H1 (cell line): ENCODE measurements at regions not wholly inside any gene's neighbourhood (a gene's known extent, or its start where the extent isn't known, plus 50 kb on each side); places are given as distances from the start of the nearest gene placed in this dataset.

Source experiments
- CTCF ChIA-PET: fragments of 300-600 bp; sonication (Branson Sonifier 250); formaldehyde crosslinking; loops from one replicate; lab custom pipeline; 2021; ENCODE audit not compliant: partially characterized antibody; lab: Charles Lee
- POLR2A ChIA-PET: fragments of 300-600 bp; sonication (Branson Sonifier 250); formaldehyde crosslinking; loops from one replicate; lab custom pipeline; 2021; ENCODE audit warnings: inconsistent platforms; ENCODE audit not compliant: partially characterized antibody; lab: Charles Lee
- DNase-seq, 2 experiments: peaks; one replicate each; pipeline versions ENCODE4 v3.0.0 to v3.0.0-alpha.2; 2010 to 2022; ENCODE audit warnings: low spot score in 2 of 2, low read depth in 1 of 2, mixed read lengths in 1 of 2
- FAIRE-seq: peaks from 2 replicates; lab custom pipeline; 2011; peaks lifted over from hg19 to GRCh38; lab: Jason Lieb, UNC
- H2AFZ ChIP-seq: 2 replicates; pipeline ENCODE4 v1.8.1; 2012; ENCODE audit warnings: low read length, inconsistent platforms
- H2AK5ac ChIP-seq: 2 replicates; pipeline ENCODE4 v1.6.1; 2013; ENCODE audit warnings: low read depth, low read length
- H2BK120ac ChIP-seq: replicated peaks from 2 replicates; pipeline ENCODE3; 2013; ENCODE audit warnings: low read depth, low read length, inconsistent platforms
- H2BK12ac ChIP-seq: 2 replicates; pipeline ENCODE4 v1.6.1; 2013; ENCODE audit warnings: low read depth, low read length
- H2BK15ac ChIP-seq: 2 replicates; pipeline ENCODE4 v1.6.1; 2013; ENCODE audit warnings: low read length
- H2BK20ac ChIP-seq: 2 replicates; pipeline ENCODE4 v1.6.1; 2013; ENCODE audit warnings: low read length
- H2BK5ac ChIP-seq: 2 replicates; pipeline ENCODE4 v1.6.1; 2013; ENCODE audit warnings: low read depth, low read length
- H3K14ac ChIP-seq: 2 replicates; pipeline ENCODE4 v1.6.1; 2013; ENCODE audit warnings: inconsistent platforms; ENCODE audit not compliant: insufficient read length
- H3K18ac ChIP-seq: 2 replicates; pipeline ENCODE4 v1.6.1; 2013; ENCODE audit warnings: low read length; ENCODE audit errors: extremely low read depth
- H3K23ac ChIP-seq: 2 replicates; pipeline ENCODE4 v1.6.1; 2013; ENCODE audit warnings: inconsistent platforms; ENCODE audit not compliant: insufficient read length
- H3K23me2 ChIP-seq: 2 replicates; pipeline ENCODE4 v1.6.1; 2013; ENCODE audit warnings: low read depth, low read length
- H3K27ac ChIP-seq: 2 replicates; pipeline ENCODE4 v1.6.1; 2011; ENCODE audit warnings: low read depth, low read length, inconsistent platforms
- H3K27me3 ChIP-seq, 4 experiments: replicated peaks in 1 of 4; 1 replicate in 1 of 4; 2 replicates in 3 of 4; pipeline versions ENCODE4 v1.6.1 to v1.8.1; 2011 to 2013; ENCODE audit warnings: low read length in 3 of 4, mild to moderate bottlenecking in 3 of 4, inconsistent platforms in 2 of 4, mixed read lengths in 2 of 4, moderate library complexity in 1 of 4; ENCODE audit not compliant: control insufficient read depth in 3 of 4, insufficient read depth in 3 of 4; ENCODE audit errors: extremely low read depth in 1 of 4
- H3K36me3 ChIP-seq, 4 experiments: 2 replicates each; pipeline versions ENCODE4 v1.6.1 to v1.8.1; 2011 to 2013; ENCODE audit warnings: mild to moderate bottlenecking in 4 of 4, low read length in 3 of 4, moderate library complexity in 2 of 4, control low read depth in 1 of 4, inconsistent platforms in 1 of 4; ENCODE audit not compliant: insufficient read depth in 4 of 4, control insufficient read depth in 2 of 4
- H3K4ac ChIP-seq: replicated peaks from 2 replicates; pipeline ENCODE3; 2013; ENCODE audit warnings: low read length, low read depth, mixed read lengths, inconsistent platforms; ENCODE audit not compliant: insufficient read length
- H3K4me1 ChIP-seq, 4 experiments: replicated peaks in 1 of 4; 1 replicate in 1 of 4; 2 replicates in 3 of 4; pipeline versions ENCODE4 v1.6.1 to v1.8.1; 2011 to 2013; ENCODE audit warnings: low read length in 3 of 4, inconsistent platforms in 2 of 4, mixed read lengths in 1 of 4; ENCODE audit not compliant: insufficient read depth in 4 of 4, control insufficient read depth in 3 of 4
- H3K4me2 ChIP-seq, 2 experiments: 2 replicates each; pipeline versions ENCODE4 v1.6.1 to v1.8.1; 2011 to 2013; ENCODE audit warnings: low read depth in 2 of 2, low read length in 2 of 2, control low read depth in 1 of 2, inconsistent platforms in 1 of 2, mild to moderate bottlenecking in 1 of 2; ENCODE audit not compliant: insufficient read depth in 1 of 2
- H3K4me3 ChIP-seq, 4 experiments: fragments of 200-600, 300-600 bp in 1 of 4; sonication (generic), shearing (Covaris generic), sonication (Bioruptor Twin) in 1 of 4; 2 replicates each; pipeline versions ENCODE4 v1.5.1 to v1.8.1; 2011 to 2016; ENCODE audit warnings: low read length in 4 of 4, low read depth in 3 of 4, control low read depth in 2 of 4, inconsistent platforms in 2 of 4, mild to moderate bottlenecking in 2 of 4, mixed read lengths in 1 of 4, moderate library complexity in 1 of 4; ENCODE audit not compliant: insufficient read depth in 2 of 4; ENCODE audit errors: extremely low read depth in 1 of 4
- H3K56ac ChIP-seq: replicated peaks from 2 replicates; pipeline ENCODE3; 2013; ENCODE audit warnings: low read depth, mild to moderate bottlenecking, mixed read lengths, low read length, inconsistent platforms; ENCODE audit not compliant: insufficient read length
- H3K79me1 ChIP-seq: 2 replicates; pipeline ENCODE4 v1.6.1; 2013; ENCODE audit warnings: low read depth, low read length, control low read depth
- H3K79me2 ChIP-seq, 2 experiments: 2 replicates each; pipeline versions ENCODE4 v1.6.1 to v1.8.1; 2012 to 2013; ENCODE audit warnings: low read length in 2 of 2, mild to moderate bottlenecking in 2 of 2, inconsistent platforms in 1 of 2; ENCODE audit not compliant: insufficient read depth in 2 of 2, control insufficient read depth in 1 of 2
- H3K9ac ChIP-seq, 4 experiments: replicated peaks in 1 of 4; 1 replicate in 1 of 4; 2 replicates in 3 of 4; pipeline versions ENCODE4 v1.6.1 to v1.8.1; 2011 to 2013; ENCODE audit warnings: low read depth in 3 of 4, low read length in 3 of 4, control low read depth in 2 of 4, mild to moderate bottlenecking in 2 of 4, moderate library complexity in 2 of 4, inconsistent platforms in 1 of 4; ENCODE audit errors: extremely low read depth in 1 of 4
- H3K9me3 ChIP-seq, 2 experiments: 2 replicates each; pipeline versions ENCODE4 v1.6.1 to v1.8.1; 2012 to 2013; ENCODE audit warnings: mild to moderate bottlenecking in 2 of 2, moderate library complexity in 2 of 2, control low read depth in 1 of 2, inconsistent platforms in 1 of 2, low read depth in 1 of 2, low read length in 1 of 2, mixed read lengths in 1 of 2; ENCODE audit not compliant: insufficient read depth in 2 of 2
- H4K20me1 ChIP-seq, 2 experiments: replicated peaks in 1 of 2; 2 replicates each; pipeline versions ENCODE3 to v1.8.1; 2011 to 2013; ENCODE audit warnings: inconsistent platforms in 2 of 2, low read length in 2 of 2, mild to moderate bottlenecking in 1 of 2; ENCODE audit not compliant: insufficient read depth in 2 of 2, control insufficient read depth in 1 of 2
- H4K5ac ChIP-seq: 2 replicates; pipeline ENCODE4 v1.6.1; 2013; ENCODE audit warnings: low read length, low read depth, mixed read lengths, inconsistent platforms; ENCODE audit not compliant: insufficient read length
- H4K8ac ChIP-seq: 2 replicates; pipeline ENCODE4 v1.8.0; 2013; ENCODE audit warnings: mild to moderate bottlenecking, moderate library complexity, low read length, inconsistent platforms; ENCODE audit not compliant: insufficient read depth; ENCODE audit errors: extremely low read depth
- H4K91ac ChIP-seq: replicated peaks from 2 replicates; pipeline ENCODE3; 2013; ENCODE audit warnings: low read length, mixed read lengths, inconsistent platforms; ENCODE audit not compliant: insufficient read length
- BRCA1 ChIP-seq: IDR thresholded peaks from 2 replicates; pipeline ENCODE4 v1.6.1; 2012; ENCODE audit warnings: low read depth, low read length, improper control_type of control experiment
- CHD2 ChIP-seq: IDR thresholded peaks from 2 replicates; pipeline ENCODE4 v1.6.1; 2012; ENCODE audit warnings: low read length, improper control_type of control experiment
- CTBP2 ChIP-seq: IDR thresholded peaks from 2 replicates; pipeline ENCODE4 v1.7.0; 2011; ENCODE audit warnings: borderline replicate concordance, mild to moderate bottlenecking, moderate library complexity, mixed read lengths, low read length; ENCODE audit not compliant: insufficient read depth, insufficient read length
- EGR1 ChIP-seq: IDR thresholded peaks from 2 replicates; pipeline ENCODE4 v1.6.1; 2011; ENCODE audit warnings: low read depth, low read length, borderline replicate concordance
- EP300 ChIP-seq, 2 experiments: IDR thresholded peaks; 1 replicate in 1 of 2; 2 replicates in 1 of 2; pipeline ENCODE4 v1.6.1; 2011 to 2012; ENCODE audit warnings: low read depth in 2 of 2, low read length in 2 of 2, mild to moderate bottlenecking in 2 of 2, borderline replicate concordance in 1 of 2, inconsistent platforms in 1 of 2, moderate library complexity in 1 of 2
- FOSL1 ChIP-seq: IDR thresholded peaks from 2 replicates; pipeline ENCODE4 v1.6.1; 2011; ENCODE audit warnings: mild to moderate bottlenecking, low read depth, low read length, moderate library complexity; ENCODE audit not compliant: insufficient read depth
- GABPA ChIP-seq: IDR thresholded peaks from 2 replicates; pipeline ENCODE4 v1.6.1; 2011; ENCODE audit warnings: mild to moderate bottlenecking, low read length, moderate library complexity, borderline replicate concordance; ENCODE audit not compliant: insufficient read depth
- JUND ChIP-seq: IDR thresholded peaks from 2 replicates; pipeline ENCODE4 v1.6.1; 2011; ENCODE audit warnings: mild to moderate bottlenecking, improper control_type of control experiment, low read length
- NRF1 ChIP-seq: IDR thresholded peaks from 2 replicates; pipeline ENCODE4 v1.6.1; 2011; ENCODE audit warnings: mild to moderate bottlenecking, low read depth, low read length, improper control_type of control experiment
- TAF1 ChIP-seq: IDR thresholded peaks from 2 replicates; pipeline ENCODE4 v1.6.1; 2011; ENCODE audit warnings: mild to moderate bottlenecking, low read depth, low read length
- TAF7 ChIP-seq: optimal IDR thresholded peaks from 2 replicates; pipeline ENCODE3; 2011; ENCODE audit warnings: low read depth, mild to moderate bottlenecking, inconsistent platforms, low read length, moderate library complexity, borderline replicate concordance

DNA sequence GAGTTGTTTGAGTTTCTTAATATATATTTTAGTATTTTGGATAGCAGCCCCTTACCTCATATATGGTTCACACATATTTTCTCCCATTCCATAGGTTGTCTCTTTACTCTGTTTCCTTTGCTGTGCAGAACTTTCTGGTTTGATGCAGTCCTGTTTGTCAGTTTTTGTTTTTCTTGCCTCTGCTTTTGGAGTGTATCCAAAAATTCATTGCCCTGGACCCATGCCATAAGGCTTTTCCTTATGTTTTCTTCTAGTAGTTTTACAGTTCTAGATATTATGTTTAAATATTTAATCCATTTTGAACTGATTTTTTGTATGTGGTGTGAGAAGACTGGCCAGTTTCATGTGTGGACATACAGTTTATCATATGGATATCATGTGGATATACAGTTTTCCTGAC, 58.5 kb upstream of the NUDT6 start:
- Histone ChIP-seq H3K18ac (no peak overlapping the region), H3K4ac (no peak overlapping the region), H2AK5ac (no peak overlapping the region), H3K4me1 (no peaks in the 10 kb centered on the region), H3K4me3 (no peak overlapping the region), H3K23me2 (no peaks in the 10 kb centered on the region), H4K20me1 (no peaks in the 10 kb centered on the region), H4K5ac (no peak overlapping the region), H3K23ac (no peak overlapping the region), H3K36me3 (peaks cover 0 to 30% (median 8%) of the 10 kb centered on the region in 4 experiments; a peak in 5 of 8 replicates), H4K91ac (no peak overlapping the region), H3K79me1 (no peaks in the 10 kb centered on the region), H3K79me2 (peaks cover 0 to 8% of the 10 kb centered on the region in 2 experiments; a peak in 2 of 4 replicates), H3K27ac (no peak overlapping the region), H2BK20ac (no peak overlapping the region), H2BK15ac (no peak overlapping the region), H2BK12ac (no peak overlapping the region), H2BK5ac (no peak overlapping the region), H2BK120ac (no peak overlapping the region), H3K14ac (no peak overlapping the region), H3K9ac (no peak overlapping the region), H3K4me2 (no peak overlapping the region), H2AFZ (no peak overlapping the region), H3K9me3 (peaks cover 18 to 24% of the 10 kb centered on the region in 2 experiments), H3K56ac (no peak overlapping the region), H3K27me3 (no peaks in the 10 kb centered on the region), H4K8ac (no peak overlapping the region)
- DNase-seq: no peak
- TF ChIP-seq BRCA1 (no peak), CHD2 (no peak), GABPA (no peak), NRF1 (no peak), CTBP2 (no peak), TAF7 (no peak), TAF1 (no peak), FOSL1 (no peak), JUND (no peak), EGR1 (no peak), EP300 (IDR thresholded peaks at IDR 0.05; ENCODE audit: borderline replicate concordance in 1 of 2, low read depth in 2 of 2, low read length in 2 of 2) (no peak)
- ChIA-PET CTCF (no interaction called here), POLR2A (no interaction called here)
- no peak for FAIRE-seq
